ENCODE measurements at regions not wholly inside any gene's neighbourhood (a gene's known extent, or its start where the extent isn't known, plus 50 kb on each side); places are given as distances from the start of the nearest gene placed in this dataset.

GRCh38 chr17:77392376-77393273 is 251.9 kb downstream of the SEC14L1 start:
- TF ChIP-seq, protein P1, sequence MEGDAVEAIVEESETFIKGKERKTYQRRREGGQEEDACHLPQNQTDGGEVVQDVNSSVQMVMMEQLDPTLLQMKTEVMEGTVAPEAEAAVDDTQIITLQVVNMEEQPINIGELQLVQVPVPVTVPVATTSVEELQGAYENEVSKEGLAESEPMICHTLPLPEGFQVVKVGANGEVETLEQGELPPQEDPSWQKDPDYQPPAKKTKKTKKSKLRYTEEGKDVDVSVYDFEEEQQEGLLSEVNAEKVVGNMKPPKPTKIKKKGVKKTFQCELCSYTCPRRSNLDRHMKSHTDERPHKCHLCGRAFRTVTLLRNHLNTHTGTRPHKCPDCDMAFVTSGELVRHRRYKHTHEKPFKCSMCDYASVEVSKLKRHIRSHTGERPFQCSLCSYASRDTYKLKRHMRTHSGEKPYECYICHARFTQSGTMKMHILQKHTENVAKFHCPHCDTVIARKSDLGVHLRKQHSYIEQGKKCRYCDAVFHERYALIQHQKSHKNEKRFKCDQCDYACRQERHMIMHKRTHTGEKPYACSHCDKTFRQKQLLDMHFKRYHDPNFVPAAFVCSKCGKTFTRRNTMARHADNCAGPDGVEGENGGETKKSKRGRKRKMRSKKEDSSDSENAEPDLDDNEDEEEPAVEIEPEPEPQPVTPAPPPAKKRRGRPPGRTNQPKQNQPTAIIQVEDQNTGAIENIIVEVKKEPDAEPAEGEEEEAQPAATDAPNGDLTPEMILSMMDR (IDR thresholded peaks at IDR 0.05) = no peak
- no peak for TF ChIP-seq POLR2A (IDR thresholded peaks at IDR 0.05)
